Astrocyte of the cerebellum (primary cell): ENCODE measurements at regions not wholly inside any gene's neighbourhood (a gene's known extent, or its start where the extent isn't known, plus 50 kb on each side); places are given as distances from the start of the nearest gene placed in this dataset.
A peak's percentile ranks its signal among the peaks of the same experiment; 100 is the strongest.

Source experiments
- DNase-seq: peaks from one replicate; pipeline ENCODE4 v3.0.0-alpha.2; 2011; ENCODE audit warnings: low read depth
- H3K4me3 ChIP-seq: 2 replicates; pipeline ENCODE4 v1.5.1; 2011; ENCODE audit warnings: mild to moderate bottlenecking, low read depth, low read length, moderate library complexity
- CTCF ChIP-seq: IDR thresholded peaks from 2 replicates; pipeline ENCODE4 v1.5.1; 2012; ENCODE audit warnings: low read length, low read depth, moderate library complexity, mild to moderate bottlenecking; ENCODE audit errors: missing control alignments
- in situ Hi-C: cut with HindIII; loops from 2 replicates; pipeline ENCODE4 v1.10.0; 2017; ENCODE audit warnings: low sequenced_read_pairs

- no peak overlapping the region for H3K4me3 ChIP-seq
- TF ChIP-seq CTCF: no peak
- DNase-seq: no peak
- in situ Hi-C loops: no loop called here
These were observed 203.3 kb upstream of the LMCD1 start for GRCh38 chr3:8298021-8298954.

- peak; percentile 73 for TF ChIP-seq CTCF
- no peak overlapping the region for H3K4me3 ChIP-seq
- DNase-seq: peak; percentile 63
- in situ Hi-C loops: no loop called here
These were observed 199.5 kb upstream of the LMCD1 start for GRCh38 chr3:8301977-8302735.

- DNase-seq: no peak
- H3K4me3 ChIP-seq: no peak overlapping the region
- no peak for TF ChIP-seq CTCF
- in situ Hi-C loops: no loop called here
These were observed 198.2 kb upstream of the LMCD1 start for GRCh38 chr3:8303466-8303865.

- in situ Hi-C loops: no loop called here
- DNase-seq: no peak
- H3K4me3 ChIP-seq: no peak overlapping the region
- no peak for TF ChIP-seq CTCF
These were observed 196.3 kb upstream of the LMCD1 start for GRCh38 chr3:8305371-8305770.

- no peak for DNase-seq
- TF ChIP-seq CTCF: no peak
- H3K4me3 ChIP-seq: no peak overlapping the region
- in situ Hi-C loops: no loop called here
These were observed 194.0 kb upstream of the LMCD1 start for GRCh38 chr3:8307545-8308110.

GRCh38 chr3:8311321-8311720 lies 190.3 kb upstream of the LMCD1 start:
- no peak for TF ChIP-seq CTCF
- H3K4me3 ChIP-seq: no peak overlapping the region
- in situ Hi-C loops: no loop called here
- no peak for DNase-seq
